Loucy (cell line): ENCODE measurements at regions not wholly inside any gene's neighbourhood (a gene's known extent, or its start where the extent isn't known, plus 50 kb on each side); places are given as distances from the start of the nearest gene placed in this dataset.

Experiments
- CTCF ChIP-seq: fragments of 200-600 bp; sonication (generic); conservative IDR thresholded peaks from 2 replicates; pipeline ENCODE4 v1.5.1; 2014; ENCODE audit warnings: mild to moderate bottlenecking, antibody characterized with exemption, low read length
- EZH2phosphoT487 ChIP-seq: fragments of 200-600 bp; IDR thresholded peaks from 2 replicates; pipeline ENCODE4 v1.6.1; 2018; ENCODE audit warnings: antibody characterized with exemption, mild to moderate bottlenecking, moderate library complexity, borderline replicate concordance

GRCh38 chr10:21202776-21203462 lies 305.8 kb upstream of the NEBL start:
- TF ChIP-seq CTCF (no peak), EZH2phosphoT487 (no peak)
